Hepatocyte (in vitro differentiated cells): ENCODE measurements at regions not wholly inside any gene's neighbourhood (a gene's known extent, or its start where the extent isn't known, plus 50 kb on each side); places are given as distances from the start of the nearest gene placed in this dataset.
A peak's percentile ranks its signal among the peaks of the same experiment; 100 is the strongest.

Source experiments
- DNase-seq: peaks from one replicate; pipeline ENCODE4 v3.0.0-alpha.2; 2016; ENCODE audit warnings: low spot score
- H2AFZ ChIP-seq: fragments of 200-600 bp; sonication (generic); 2 replicates; pipeline ENCODE4 v1.6.0; 2016; ENCODE audit warnings: antibody characterized with exemption, mild to moderate bottlenecking
- H3K27ac ChIP-seq: fragments of 200-600 bp; sonication (generic); 2 replicates; pipeline ENCODE4 v1.5.1; 2016; ENCODE audit warnings: mild to moderate bottlenecking
- H3K27me3 ChIP-seq: fragments of 200-600 bp; sonication (generic); 2 replicates; pipeline ENCODE4 v1.6.1; 2016
- H3K36me3 ChIP-seq: fragments of 200-600 bp; sonication (generic); replicated peaks from 2 replicates; pipeline ENCODE4 v1.5.1; 2016; ENCODE audit warnings: low read depth; ENCODE audit not compliant: insufficient read depth
- H3K4me1 ChIP-seq: fragments of 200-600 bp; sonication (generic); 2 replicates; pipeline ENCODE4 v1.5.1; 2016; ENCODE audit warnings: mild to moderate bottlenecking, moderate library complexity; ENCODE audit not compliant: insufficient read depth
- H3K4me2 ChIP-seq: fragments of 200-600 bp; sonication (generic); 2 replicates; pipeline ENCODE4 v1.6.0; 2016
- H3K4me3 ChIP-seq: fragments of 200-600 bp; sonication (generic); 2 replicates; pipeline ENCODE4 v1.5.1; 2016; ENCODE audit warnings: mild to moderate bottlenecking
- H3K79me2 ChIP-seq: fragments of 200-600 bp; sonication (generic); 2 replicates; pipeline ENCODE4 v1.6.0; 2017; ENCODE audit warnings: mild to moderate bottlenecking
- H3K9me2 ChIP-seq: fragments of 200-600 bp; sonication (generic); replicated peaks from 2 replicates; pipeline ENCODE4 v1.6.0; 2017; ENCODE audit warnings: mild to moderate bottlenecking; ENCODE audit not compliant: insufficient read depth
- H3K9me3 ChIP-seq: fragments of 200-600 bp; sonication (generic); 2 replicates; pipeline ENCODE4 v1.5.1; 2016; ENCODE audit warnings: low read depth, mild to moderate bottlenecking
- H4K20me1 ChIP-seq: fragments of 200-600 bp; sonication (generic); 2 replicates; pipeline ENCODE4 v1.6.0; 2016; ENCODE audit warnings: mild to moderate bottlenecking; ENCODE audit not compliant: insufficient read depth, poor library complexity, severe bottlenecking
- CTCF ChIP-seq: fragments of 200-600 bp; sonication (generic); IDR thresholded peaks from 2 replicates; pipeline ENCODE4 v1.5.1; 2016; ENCODE audit warnings: antibody characterized with exemption, mild to moderate bottlenecking; ENCODE audit not compliant: poor library complexity
- EZH2 ChIP-seq: fragments of 200-600 bp; sonication (generic); IDR thresholded peaks from 2 replicates; pipeline ENCODE4 v1.6.1; 2016; ENCODE audit warnings: antibody characterized with exemption, mild to moderate bottlenecking, borderline replicate concordance
- EZH2phosphoT487 ChIP-seq: fragments of 200-600 bp; sonication (generic); IDR thresholded peaks from one replicate; pipeline ENCODE4 v1.6.1; 2018; ENCODE audit warnings: antibody characterized with exemption, mild to moderate bottlenecking, low read depth, moderate library complexity; ENCODE audit not compliant: unreplicated experiment, severe bottlenecking
- WGBS: methylation state at CpG from one replicate; pipeline ENCODE4 v1.1.6; 2016; ENCODE audit warnings: low lambda C conversion rate; ENCODE audit errors: missing lambda C conversion rate; 5-methylcytosine and 5-hydroxymethylcytosine counted together

- peaks cover 43% of the 10 kb centered on the region for H3K79me2 ChIP-seq
- H3K27me3 ChIP-seq, result no peaks in the 10 kb centered on the region
- TF ChIP-seq EZH2, result no peak
- no peak for TF ChIP-seq EZH2phosphoT487
- TF ChIP-seq CTCF, result no peak
- no peaks in the 10 kb centered on the region for H4K20me1 ChIP-seq
- no peak overlapping the region for H3K4me2 ChIP-seq
- no peak overlapping the region for H3K27ac ChIP-seq
- H3K9me3 ChIP-seq, result no peaks in the 10 kb centered on the region
- H3K9me2 ChIP-seq, result no peaks in the 10 kb centered on the region
- H2AFZ ChIP-seq, result no peak overlapping the region
- peaks cover 7% of the 10 kb centered on the region for H3K4me1 ChIP-seq
- WGBS, result 66% methylated on average over 2 of the region's 2 CpGs
- no peak overlapping the region for H3K4me3 ChIP-seq
- no peak for DNase-seq
- H3K36me3 ChIP-seq, result no peaks in the 10 kb centered on the region
Measured at GRCh38 chr19:27796073-27796472, 1416.9 kb downstream of the UQCRFS1 start.

GRCh38 chr19:27795369-27795768 is 1417.6 kb downstream of the UQCRFS1 start:
- Histone ChIP-seq H4K20me1 (no peaks in the 10 kb centered on the region), H3K4me1 (peaks cover 7% of the 10 kb centered on the region), H2AFZ (no peak overlapping the region), H3K9me3 (no peaks in the 10 kb centered on the region), H3K27ac (no peak overlapping the region), H3K4me2 (no peak overlapping the region), H3K27me3 (no peaks in the 10 kb centered on the region), H3K4me3 (no peak overlapping the region), H3K79me2 (peaks cover 50% of the 10 kb centered on the region), H3K9me2 (no peaks in the 10 kb centered on the region), H3K36me3 (no peaks in the 10 kb centered on the region)
- TF ChIP-seq CTCF (no peak), EZH2phosphoT487 (no peak), EZH2 (no peak)
- no peak for DNase-seq
- WGBS, result 97% methylated on average over 2 of the region's 2 CpGs

GRCh38 chr19:27794494-27795042 is 1418.4 kb downstream of the UQCRFS1 start:
- Histone ChIP-seq H3K4me2 (peak overlapping the region; percentile 85), H4K20me1 (no peaks in the 10 kb centered on the region), H3K9me2 (no peaks in the 10 kb centered on the region), H3K27me3 (no peaks in the 10 kb centered on the region), H3K4me3 (peak overlapping the region; percentile 24), H3K79me2 (peaks cover 51% of the 10 kb centered on the region), H3K27ac (peak overlapping the region; percentile 93), H2AFZ (peak overlapping the region; percentile 40), H3K9me3 (no peaks in the 10 kb centered on the region), H3K36me3 (no peaks in the 10 kb centered on the region), H3K4me1 (peaks cover 7% of the 10 kb centered on the region)
- peak; percentile 57 for DNase-seq
- TF ChIP-seq EZH2 (no peak), EZH2phosphoT487 (no peak), CTCF (no peak)
- WGBS, result 10% methylated on average over 15 of the region's 15 CpGs
